Liver (tissue), 3 donors: ENCODE measurements at regions not wholly inside any gene's neighbourhood (a gene's known extent, or its start where the extent isn't known, plus 50 kb on each side); places are given as distances from the start of the nearest gene placed in this dataset.

Source experiments
- ATF3 ChIP-seq: IDR thresholded peaks from 2 replicates; pipeline ENCODE4 v1.6.1; 2016; ENCODE audit warnings: antibody characterized with exemption
- CTCF ChIP-seq: fragments of 150-350 bp; IDR thresholded peaks from 2 replicates; pipeline ENCODE4 v1.5.1; 2017; ENCODE audit warnings: improper control_type of control experiment, low read depth, low read length; ENCODE audit not compliant: missing input control
- HNF4A ChIP-seq, 2 donors: conservative IDR thresholded peaks; 2 replicates each; pipeline ENCODE4 v1.6.1; 2016; ENCODE audit warnings: antibody characterized with exemption in 2 of 2, mild to moderate bottlenecking in 2 of 2
- JUND ChIP-seq, 2 donors: IDR thresholded peaks; 2 replicates each; pipeline ENCODE4 v1.6.1; 2016; ENCODE audit warnings: antibody characterized with exemption in 2 of 2
- MAX ChIP-seq: IDR thresholded peaks from 2 replicates; pipeline ENCODE4 v1.6.1; 2016; ENCODE audit warnings: antibody characterized with exemption
- NR2F2 ChIP-seq: IDR thresholded peaks from 2 replicates; pipeline ENCODE4 v1.6.1; 2016; ENCODE audit warnings: antibody characterized with exemption
- REST ChIP-seq: IDR thresholded peaks from 2 replicates; pipeline ENCODE4 v1.6.1; 2016; ENCODE audit warnings: antibody characterized with exemption, mild to moderate bottlenecking
- RXRA ChIP-seq, 2 donors: IDR thresholded peaks; 2 replicates each; pipeline ENCODE4 v1.6.1; 2017 to 2018; ENCODE audit warnings: antibody characterized with exemption in 2 of 2, mild to moderate bottlenecking in 1 of 2
- SP1 ChIP-seq: IDR thresholded peaks from 2 replicates; pipeline ENCODE4 v1.6.1; 2018; ENCODE audit warnings: antibody characterized with exemption, mild to moderate bottlenecking
- YY1 ChIP-seq: IDR thresholded peaks from 2 replicates; pipeline ENCODE4 v1.6.1; 2016; ENCODE audit warnings: antibody characterized with exemption, mild to moderate bottlenecking
- ZBTB33 ChIP-seq: IDR thresholded peaks from 2 replicates; pipeline ENCODE4 v1.6.1; 2016; ENCODE audit warnings: antibody characterized with exemption
- donor health status: healthy.
- donor health status: healthy.

GRCh38 chr6:141705431-141705830, 427.3 kb upstream of the GJE1 start:
- no peak for TF ChIP-seq CTCF
- TF ChIP-seq MAX, result no peak
- TF ChIP-seq REST, result no peak
- TF ChIP-seq YY1, result no peak
- no peak for TF ChIP-seq NR2F2
- TF ChIP-seq HNF4A (conservative IDR thresholded peaks at IDR 0.05), result no peak
- no peak for TF ChIP-seq ATF3
- TF ChIP-seq SP1, result no peak
- TF ChIP-seq ZBTB33, result no peak
- TF ChIP-seq RXRA (IDR thresholded peaks at IDR 0.05), result no peak
- TF ChIP-seq JUND (IDR thresholded peaks at IDR 0.05), result no peak
